ENCODE measurements at regions not wholly inside any gene's neighbourhood (a gene's known extent, or its start where the extent isn't known, plus 50 kb on each side); places are given as distances from the start of the nearest gene placed in this dataset.

GRCh38 chr15:92545996-92546395 lies 109.6 kb downstream of the FAM174B start:
- TF ChIP-seq CTCF (IDR thresholded peaks at IDR 0.05) = no peak
- TF ChIP-seq POLR2A (IDR thresholded peaks at IDR 0.05) = no peak

Measured in body of pancreas (tissue), 4 donors.